NCI-H2196 (cell line): ENCODE measurements at regions not wholly inside any gene's neighbourhood (a gene's known extent, or its start where the extent isn't known, plus 50 kb on each side); places are given as distances from the start of the nearest gene placed in this dataset.
"Not testable (repeated sequence)": the region's sequence is repeated elsewhere in the genome, so short reads cannot be mapped to it uniquely, and the experiment has no call there.

Source experiments
- DNase-seq: peaks from one replicate; lab custom pipeline; 2025; ENCODE audit not compliant: unreplicated experiment; lab: John Stamatoyannopoulos, UW

DNA sequence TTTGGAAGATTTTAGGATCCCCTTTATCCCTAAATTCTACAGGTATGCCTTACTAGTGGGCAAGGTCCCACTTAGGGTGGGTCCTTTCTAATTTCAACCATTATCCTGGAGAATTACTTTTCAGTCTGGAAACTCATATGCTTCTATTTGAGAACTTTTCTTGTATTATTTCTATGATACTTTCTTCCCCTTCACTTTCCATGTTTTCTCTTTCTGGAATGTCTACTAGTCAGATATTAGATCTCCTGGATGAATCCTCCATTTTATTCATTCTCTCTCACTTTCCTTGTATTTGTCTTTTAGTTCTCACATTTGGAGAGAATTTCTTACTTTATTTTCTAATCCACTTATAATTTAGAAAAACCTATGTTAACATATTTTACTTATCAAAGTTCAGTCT, 83.9 kb upstream of the SIPA1L2 start:
- no peak for DNase-seq

DNA sequence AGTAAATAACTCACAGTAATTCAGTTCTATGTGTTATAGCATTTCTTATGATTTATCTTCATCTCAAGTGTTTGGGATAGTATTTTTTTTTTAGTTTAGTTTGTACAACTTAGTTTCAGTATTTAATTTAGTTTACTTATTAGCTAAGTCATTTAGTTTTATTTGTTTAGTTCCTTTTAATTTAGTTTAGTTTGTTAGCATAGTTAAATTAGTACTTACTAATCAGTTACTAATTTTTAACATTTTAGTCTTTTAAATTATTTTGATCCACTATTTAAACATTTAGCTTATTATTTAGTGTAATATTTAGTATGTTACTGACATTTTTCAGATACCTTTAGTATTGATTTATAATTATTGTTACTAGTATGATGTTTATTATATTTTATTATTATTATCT, 85.2 kb upstream of the SIPA1L2 start:
- no peak for DNase-seq

DNA sequence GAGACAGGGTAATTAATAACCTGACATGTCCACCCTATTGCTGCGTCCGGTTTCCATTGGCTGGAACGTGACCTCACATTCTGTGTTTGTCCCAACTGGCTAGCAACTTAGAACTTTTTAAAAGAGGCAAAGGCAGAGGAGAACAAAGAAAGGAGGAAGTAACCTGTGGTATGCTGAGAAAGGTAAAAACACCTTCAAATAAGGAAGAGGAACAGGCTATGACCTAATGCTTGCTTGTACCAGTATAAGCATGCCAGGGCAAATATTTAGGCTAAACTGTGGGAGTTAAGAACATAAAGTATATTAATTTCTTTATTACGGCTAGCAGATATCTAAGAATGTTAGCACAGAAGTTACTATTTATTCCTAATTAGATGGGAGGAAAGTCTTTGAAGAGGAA, 87.3 kb upstream of the MAP10 start:
- DNase-seq = not testable (repeated sequence)

DNA sequence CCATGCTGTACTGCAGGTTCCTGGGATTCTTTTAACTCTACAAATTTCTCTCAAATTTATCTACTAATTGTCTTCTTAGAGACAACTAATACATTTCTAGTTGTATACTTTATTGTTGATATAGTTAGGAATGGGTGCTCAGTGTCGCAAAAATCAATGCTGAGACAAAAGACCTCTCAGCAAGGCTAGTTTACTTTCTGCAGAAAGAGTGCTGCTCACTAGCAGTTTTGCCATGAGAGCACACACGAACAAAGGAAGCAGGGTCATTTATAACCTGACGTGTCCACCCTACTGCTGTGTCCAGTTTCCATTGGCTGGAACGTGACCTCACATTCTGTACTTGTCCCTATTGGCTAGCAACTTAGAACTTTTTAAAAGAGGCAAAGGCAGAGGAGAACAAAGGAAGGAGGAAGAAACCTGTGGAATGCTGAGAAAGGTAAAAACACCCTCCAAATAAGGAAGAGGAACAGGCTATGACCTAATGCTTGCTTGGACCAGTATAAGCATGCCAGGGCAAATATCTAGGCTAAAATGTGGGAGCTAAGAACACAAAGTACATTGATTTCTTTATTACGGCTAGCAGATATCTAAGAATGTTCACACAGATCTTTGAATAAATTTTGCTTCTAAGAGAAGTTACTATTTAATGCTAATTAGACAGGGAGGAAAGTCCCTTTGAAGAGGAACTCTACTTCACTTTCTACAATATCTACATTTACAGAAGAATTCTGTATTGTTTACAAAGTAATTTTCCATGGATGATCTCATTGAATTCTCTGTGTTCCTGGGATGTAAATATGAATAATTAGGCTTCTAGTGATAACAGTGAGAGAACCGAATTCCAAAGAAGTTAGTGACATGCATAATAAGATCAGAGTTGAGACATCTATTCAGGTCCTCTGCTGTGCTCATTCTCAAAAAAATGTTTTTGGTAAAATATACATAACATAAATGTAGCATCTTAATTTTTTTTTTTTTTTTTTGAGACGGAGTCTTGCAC, 86.0 kb upstream of the MAP10 start:
- no peak for DNase-seq

DNA sequence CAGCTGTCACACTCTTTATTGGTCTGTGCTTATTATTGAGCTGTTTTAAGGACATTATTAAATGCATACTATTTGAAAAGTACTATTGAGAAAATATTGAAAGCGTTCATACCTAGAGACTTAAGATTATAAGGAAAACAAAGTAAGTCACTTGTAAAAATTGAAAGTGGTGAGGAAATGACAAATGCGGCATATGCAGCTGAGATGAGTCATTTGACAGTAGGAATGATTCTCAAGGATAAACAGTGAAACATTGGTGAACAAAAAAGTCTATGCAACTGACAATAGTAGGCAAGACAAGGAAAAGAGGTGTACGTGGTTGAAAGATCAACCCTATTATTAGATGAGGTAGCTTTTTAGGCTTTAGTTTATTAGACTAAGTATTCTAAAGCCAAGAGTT, 82.6 kb upstream of the MAP10 start:
- no peak for DNase-seq

DNA sequence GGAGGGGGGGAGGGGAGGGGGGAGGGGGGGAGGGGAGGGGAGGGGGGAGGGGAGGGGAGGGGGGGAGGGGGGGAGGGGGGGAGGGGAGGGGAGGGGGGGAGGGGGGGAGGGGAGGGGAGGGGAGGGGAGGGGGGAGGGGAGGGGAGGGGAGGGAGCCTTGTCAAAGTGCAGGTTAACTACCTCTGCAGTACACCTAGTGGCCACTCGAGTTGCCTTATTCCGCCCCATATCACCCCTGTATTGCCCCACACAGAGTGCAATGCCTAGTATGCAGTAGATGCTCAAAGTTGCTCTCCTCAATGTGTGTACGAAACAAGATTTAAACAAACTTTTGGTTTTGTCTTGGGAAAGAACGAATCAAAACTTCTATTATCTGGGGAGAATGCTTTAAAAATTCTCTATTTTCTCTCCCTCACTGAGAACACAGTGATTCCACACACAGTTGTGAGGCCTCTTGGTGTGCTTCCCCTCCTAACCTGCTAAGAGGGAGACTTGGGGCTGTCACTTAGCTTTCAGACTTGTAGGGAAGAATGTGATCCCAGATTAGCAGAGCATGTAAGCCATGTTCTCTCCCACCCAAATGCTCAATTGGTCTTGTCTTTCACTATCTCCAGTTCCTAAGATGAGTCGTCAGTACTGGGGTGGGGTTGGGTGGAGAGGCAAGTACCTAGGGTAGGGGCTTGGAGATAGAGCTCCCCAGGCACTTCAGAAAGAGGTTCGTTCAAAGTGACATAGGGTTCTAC, 79.7 kb upstream of the MAP10 start:
- no peak for DNase-seq

DNA sequence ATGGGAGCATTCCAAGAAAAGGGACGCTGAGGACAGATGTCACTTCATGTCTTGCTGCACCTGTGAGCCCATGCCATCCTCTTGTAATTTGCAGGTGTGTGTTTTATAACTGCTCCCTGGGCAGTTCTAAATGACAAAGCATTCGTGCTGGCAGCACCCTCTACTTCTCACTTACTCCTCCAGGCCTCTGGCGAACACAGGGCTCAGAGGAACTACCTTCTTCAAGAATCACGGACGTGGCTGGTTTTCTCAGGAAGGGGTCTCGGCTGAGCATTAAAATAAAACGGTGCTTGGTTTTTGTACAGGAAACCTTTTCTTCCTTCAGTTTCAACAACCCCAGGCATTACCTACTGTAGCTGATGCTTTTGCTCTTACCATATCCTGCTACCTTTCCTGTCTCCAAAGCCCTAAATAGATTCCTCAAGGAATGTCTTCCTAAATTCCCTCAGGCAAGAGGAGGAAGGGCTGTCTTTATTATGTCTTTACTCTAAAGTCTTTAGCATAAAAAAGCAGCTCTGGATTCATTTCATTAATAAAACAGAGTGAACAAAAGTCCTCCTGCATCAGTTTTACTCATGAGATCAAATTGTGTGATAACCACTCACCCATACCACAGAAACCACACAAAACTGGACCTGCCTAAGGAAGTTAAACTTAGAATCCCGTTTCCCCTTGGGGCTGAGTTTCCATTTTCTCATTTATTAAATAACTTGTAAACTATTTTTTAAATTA, 79.0 kb upstream of the MAP10 start:
- DNase-seq = no peak

DNA sequence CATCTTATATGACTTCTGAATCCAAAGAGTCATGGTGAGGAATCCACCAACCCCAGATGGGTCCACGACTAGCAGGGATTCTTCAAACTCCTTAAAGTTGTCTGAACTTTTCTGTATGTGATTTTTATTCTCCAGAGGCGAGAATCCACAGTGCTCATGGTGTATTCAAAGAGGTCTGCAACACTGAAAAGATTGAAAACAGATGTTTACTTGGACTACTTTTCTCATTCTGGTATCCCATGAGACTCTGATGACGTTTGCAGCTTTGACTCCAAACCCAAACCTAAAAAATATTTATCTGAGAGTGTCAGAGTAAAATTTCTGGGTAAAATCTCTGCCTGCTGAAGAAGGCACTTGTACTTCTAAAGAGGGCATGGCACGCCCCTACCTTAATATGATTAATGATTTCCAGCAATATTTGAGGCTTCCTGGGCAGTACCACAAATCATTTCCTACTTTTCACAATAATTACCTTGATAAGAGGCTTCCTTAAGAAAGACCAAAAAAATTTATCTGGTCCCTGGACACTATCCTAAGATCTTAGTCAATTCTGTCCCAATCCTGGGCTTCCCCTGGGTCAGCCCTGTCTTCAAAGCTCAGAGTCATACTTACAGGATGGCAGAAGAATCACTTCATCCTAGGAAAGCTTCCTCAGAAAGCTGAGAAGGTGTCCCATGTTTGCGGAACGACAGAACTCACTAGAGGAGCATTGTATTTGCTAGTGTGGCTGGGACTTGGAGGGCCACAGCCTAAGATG, 76.5 kb upstream of the MAP10 start:
- DNase-seq = no peak

DNA sequence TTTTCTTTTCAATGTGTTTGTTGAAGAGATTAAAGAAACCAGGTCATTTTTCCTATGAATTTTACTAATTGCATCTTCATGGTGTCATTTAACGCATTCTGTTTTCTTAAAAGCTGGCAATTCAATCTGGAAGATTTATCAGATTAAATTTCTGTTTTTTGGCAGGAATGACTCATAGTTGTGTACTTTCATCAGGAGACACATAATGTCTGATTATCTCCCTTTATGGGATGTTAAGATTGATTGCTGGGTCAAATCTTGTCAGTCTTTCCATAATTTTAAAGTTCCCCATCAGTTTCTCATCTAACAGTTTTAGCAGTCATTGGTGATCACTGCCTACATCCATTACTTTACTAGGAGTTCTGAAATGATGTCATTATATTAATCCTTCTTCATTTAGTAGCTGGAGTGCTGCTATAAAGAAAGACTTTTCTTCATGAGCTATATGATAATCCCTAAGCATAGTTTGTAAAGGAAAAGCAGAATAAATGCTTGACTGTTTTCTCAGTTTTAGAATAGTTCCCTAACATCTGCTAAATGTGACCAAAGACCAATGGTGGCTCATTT, 72.8 kb upstream of the MAP10 start:
- no peak for DNase-seq

DNA sequence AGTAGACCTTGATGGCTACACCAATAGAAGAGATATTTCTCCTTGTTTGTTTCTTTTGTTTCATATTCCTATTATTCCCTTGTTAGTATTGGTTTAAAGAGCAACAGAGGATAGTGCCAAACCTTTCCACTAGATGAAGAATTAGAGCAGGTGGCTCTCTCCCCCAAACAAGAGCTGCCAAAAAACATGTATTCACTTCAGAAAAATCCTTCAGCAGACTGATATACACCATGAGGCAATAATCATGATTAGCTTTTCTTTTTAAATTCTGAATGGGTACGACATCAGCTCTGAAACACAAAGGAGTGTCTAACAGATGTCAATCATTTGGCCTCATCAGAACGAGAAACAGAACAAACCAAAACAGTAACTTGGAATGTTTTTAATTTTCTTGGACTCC, 67.3 kb upstream of the MAP10 start:
- DNase-seq = no peak

DNA sequence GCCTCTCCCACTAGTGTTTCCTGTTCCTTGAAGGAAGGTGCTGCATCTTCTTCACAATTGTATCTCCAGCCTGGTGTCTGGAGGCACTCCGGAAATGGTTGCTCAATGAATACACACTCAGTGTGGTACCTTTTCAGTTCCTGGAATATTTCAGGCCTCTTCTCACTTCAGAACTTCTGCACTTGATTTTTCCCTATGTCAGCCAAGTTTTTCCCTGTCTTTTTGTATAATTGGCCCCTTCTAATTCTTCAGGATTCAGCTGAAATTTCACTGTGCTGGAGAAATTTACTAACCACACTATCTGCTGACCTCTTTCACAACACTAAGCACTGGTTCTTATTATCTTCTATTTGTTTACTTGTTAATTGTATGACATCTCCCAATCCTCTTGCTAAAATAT, 61.2 kb upstream of the MAP10 start:
- no peak for DNase-seq

DNA sequence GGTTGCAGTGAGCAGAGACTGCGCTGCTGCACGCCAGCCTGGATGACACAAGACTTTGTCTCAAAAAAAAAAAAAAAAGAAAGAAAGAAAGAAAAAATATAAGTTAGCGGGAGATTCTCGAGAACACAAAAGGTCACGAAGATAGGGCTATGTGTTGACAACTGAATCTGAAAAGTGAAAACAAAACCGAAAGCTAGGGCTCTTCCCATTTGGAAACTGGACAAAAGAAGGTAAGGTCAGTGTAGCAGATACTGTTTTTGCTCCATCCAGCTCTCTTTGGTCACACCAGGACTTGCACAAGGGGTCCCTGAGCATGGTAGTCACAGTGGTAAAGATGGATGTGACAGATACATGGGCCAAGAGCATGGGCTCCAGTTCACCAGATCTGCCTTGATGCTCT, 60.4 kb upstream of the MAP10 start:
- no peak for DNase-seq

DNA sequence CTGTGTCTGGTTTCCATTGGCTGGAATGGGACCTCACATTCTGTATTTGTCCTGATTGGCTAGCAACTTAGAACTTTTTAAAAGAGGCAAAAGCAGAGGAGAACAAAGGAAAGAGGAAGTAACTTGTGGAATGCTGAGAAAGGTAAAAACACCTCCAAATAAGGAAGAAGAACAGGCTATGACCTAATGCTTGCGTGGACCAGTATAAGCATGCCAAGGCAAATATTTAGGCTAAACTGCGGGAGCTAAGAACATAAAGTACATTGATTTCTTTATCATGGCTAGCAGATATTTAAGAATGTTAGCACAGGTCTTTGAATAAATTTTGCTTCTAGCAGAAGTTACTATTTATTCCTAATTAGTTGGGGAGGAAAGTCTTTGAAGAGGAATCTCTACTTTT, 59.5 kb upstream of the MAP10 start:
- not testable (repeated sequence) for DNase-seq

DNA sequence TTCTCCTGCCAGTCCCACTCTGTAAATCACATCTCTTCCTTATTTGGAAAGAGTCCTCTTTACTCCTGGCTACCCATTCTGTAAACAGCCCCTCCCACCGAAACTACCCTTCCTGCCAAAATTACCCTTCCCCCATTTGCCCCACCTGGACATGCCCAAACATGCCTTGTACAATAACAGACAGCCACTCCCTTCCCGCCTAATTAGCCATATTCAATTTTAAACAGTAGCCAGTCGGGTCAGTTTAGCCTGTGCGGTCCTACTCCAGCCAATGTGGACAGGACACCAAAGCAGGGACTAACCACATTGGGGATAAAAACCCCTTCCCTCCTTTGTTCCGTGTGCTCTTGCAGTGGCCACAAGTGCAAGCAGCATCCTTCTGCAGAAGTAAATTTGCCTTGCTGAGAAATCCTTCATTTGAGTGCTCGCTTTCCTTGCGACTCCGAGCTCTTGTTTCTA, 56.3 kb upstream of the MAP10 start:
- DNase-seq = no peak

DNA sequence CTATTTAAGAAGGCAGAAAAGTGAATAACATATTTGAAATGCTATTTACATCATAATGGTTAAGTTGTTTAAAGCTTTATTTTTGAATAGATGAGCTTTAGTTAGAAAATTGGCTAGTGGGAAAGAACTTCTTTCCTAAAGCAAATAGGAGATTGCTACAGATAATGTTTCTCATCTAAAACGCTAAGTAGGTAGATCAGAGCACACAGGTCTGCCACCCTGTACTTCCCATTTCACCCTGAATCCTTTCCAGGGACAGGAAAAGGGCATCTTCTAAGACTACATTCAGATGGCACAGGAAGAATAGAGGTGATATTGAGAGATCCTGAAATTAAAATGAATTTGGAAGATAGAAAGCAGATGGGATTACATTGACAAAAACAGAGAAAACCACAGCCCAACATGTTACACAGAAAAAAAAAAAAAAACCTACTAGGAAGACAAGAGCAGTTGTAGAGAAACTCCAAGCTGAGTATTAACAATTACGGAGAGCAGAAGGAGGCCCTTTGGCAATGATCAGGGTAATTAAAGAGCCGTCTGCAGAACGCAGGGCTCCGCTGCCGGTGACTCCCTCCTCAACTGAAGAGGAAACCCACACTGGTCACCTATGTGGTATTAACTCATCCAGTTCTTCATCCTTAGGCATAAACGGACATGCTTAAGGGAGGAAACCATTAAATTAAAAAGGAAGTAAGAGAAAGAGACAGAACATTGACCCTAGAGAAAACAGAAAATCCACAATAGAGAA, 53.6 kb upstream of the MAP10 start:
- no peak for DNase-seq

DNA sequence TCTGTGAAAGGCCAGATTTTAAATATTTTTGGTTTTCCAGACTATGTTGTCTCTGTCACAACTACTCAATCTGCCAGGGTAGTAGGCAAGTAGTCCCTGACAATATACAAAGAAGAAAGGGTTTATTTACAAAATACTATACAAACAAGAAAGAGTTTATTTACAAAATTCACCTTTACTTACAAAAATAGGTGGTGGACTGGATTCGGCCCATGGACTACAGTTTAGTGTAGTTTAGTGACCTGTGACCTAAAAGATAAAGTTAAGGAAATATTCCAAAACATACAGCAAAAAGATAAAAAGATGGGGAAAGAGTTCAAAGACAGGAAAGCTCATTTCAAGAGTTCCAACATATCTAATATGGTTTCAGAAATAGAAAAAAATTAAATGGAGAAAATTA, 52.9 kb upstream of the MAP10 start:
- DNase-seq = no peak

DNA sequence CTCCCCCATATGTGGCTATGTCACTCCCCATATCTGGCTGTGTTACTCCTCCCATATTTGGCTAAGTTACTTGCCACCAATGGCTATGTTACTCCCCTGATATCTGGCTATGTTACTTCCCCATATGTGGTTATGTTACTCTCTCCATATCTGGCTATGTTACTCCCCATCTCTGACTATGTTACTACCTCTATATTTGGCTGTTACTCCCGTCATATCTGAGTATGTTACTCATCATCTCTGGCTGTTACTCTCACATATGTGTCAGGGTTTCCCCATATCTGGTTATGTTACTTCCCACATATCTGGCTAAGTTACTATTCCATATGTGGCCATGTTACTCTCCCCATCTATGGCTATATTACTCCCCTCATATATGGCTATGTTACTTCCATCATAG, 50.3 kb upstream of the MAP10 start:
- DNase-seq = no peak
